ENCODE measurements at regions not wholly inside any gene's neighbourhood (a gene's known extent, or its start where the extent isn't known, plus 50 kb on each side); places are given as distances from the start of the nearest gene placed in this dataset.
"Not testable (repeated sequence)": the region's sequence is repeated elsewhere in the genome, so short reads cannot be mapped to it uniquely, and the experiment has no call there.

DNA sequence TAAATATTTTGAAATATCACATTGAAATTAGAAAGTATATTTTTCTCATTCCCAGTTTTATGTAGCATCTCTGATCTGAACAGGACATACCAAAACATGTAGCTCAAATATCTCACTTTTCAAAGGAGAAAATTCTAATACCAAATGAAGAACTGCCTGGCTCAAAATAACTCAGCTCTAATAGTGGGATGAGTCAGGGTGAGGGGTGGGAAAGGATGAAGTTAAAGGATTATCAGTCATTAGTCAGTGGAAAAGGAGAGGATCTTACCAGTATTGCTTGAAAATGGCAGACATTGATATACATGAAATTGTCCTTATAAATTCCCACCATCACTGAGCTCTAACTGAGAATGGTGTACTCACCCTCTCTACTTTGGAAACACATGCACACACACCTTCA lies 803.2 kb downstream of the RAPGEF2 start:
- no peak for DNase-seq (ENCODE audit: low read depth in 2 of 2)
- TF ChIP-seq, protein P1, sequence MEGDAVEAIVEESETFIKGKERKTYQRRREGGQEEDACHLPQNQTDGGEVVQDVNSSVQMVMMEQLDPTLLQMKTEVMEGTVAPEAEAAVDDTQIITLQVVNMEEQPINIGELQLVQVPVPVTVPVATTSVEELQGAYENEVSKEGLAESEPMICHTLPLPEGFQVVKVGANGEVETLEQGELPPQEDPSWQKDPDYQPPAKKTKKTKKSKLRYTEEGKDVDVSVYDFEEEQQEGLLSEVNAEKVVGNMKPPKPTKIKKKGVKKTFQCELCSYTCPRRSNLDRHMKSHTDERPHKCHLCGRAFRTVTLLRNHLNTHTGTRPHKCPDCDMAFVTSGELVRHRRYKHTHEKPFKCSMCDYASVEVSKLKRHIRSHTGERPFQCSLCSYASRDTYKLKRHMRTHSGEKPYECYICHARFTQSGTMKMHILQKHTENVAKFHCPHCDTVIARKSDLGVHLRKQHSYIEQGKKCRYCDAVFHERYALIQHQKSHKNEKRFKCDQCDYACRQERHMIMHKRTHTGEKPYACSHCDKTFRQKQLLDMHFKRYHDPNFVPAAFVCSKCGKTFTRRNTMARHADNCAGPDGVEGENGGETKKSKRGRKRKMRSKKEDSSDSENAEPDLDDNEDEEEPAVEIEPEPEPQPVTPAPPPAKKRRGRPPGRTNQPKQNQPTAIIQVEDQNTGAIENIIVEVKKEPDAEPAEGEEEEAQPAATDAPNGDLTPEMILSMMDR (IDR thresholded peaks at IDR 0.05; ENCODE audit: low read depth, low read length), result no peak
- no peak overlapping the region for H3K4me3 ChIP-seq (replicated peaks in 1 of 2; ENCODE audit: low read depth in 2 of 2, low read length in 2 of 2)

GRCh38 chr4:159906517-159906916 lies 803.6 kb downstream of the RAPGEF2 start:
- no peak for DNase-seq (ENCODE audit: low read depth in 2 of 2)
- TF ChIP-seq, protein P1 (IDR thresholded peaks at IDR 0.05; ENCODE audit: low read depth, low read length), result no peak

GRCh38 chr4:159910721-159911120 lies 807.8 kb downstream of the RAPGEF2 start:
- TF ChIP-seq, protein P1 (IDR thresholded peaks at IDR 0.05; ENCODE audit: low read depth, low read length), result no peak
- H3K4me3 ChIP-seq (replicated peaks in 1 of 2; ENCODE audit: low read depth in 2 of 2, low read length in 2 of 2), result no peak overlapping the region
- no peak for DNase-seq (ENCODE audit: low read depth in 2 of 2)

More at GRCh38 chr4:159906517-159906916, 803.6 kb downstream of the RAPGEF2 start:
- no peak overlapping the region for H3K4me3 ChIP-seq (replicated peaks in 1 of 2; ENCODE audit: low read depth in 2 of 2, low read length in 2 of 2)

GRCh38 chr4:159922119-159922518 lies 819.2 kb downstream of the RAPGEF2 start:
- DNase-seq (ENCODE audit: low read depth in 2 of 2), result no peak

DNA sequence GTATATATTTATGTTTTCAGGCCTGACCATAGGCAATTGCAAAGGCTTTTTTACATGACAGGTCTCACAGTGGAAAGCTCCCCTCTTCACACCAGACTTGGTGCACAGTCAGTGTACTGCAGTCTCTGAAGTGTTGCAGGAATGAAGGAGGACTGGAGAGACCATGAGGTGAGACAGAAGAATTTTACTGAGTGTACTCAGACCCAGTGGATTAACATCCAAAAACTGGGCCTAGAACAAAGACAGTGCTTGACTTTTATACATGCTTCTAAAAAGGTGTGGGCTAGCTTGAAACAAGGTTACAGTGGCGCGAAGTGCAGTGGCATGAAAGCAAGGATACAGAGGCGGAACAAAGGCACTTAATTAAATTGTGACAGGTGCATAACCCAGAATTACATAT lies 822.9 kb downstream of the RAPGEF2 start:
- H3K4me3 ChIP-seq (replicated peaks in 1 of 2; ENCODE audit: low read depth in 2 of 2, low read length in 2 of 2), result no peak overlapping the region
- no peak for DNase-seq (ENCODE audit: low read depth in 2 of 2)
- TF ChIP-seq, protein P1 (IDR thresholded peaks at IDR 0.05; ENCODE audit: low read depth, low read length), result no peak

More at GRCh38 chr4:159922119-159922518, 819.2 kb downstream of the RAPGEF2 start:
- TF ChIP-seq, protein P1 (IDR thresholded peaks at IDR 0.05; ENCODE audit: low read depth, low read length), result no peak
- no peak overlapping the region for H3K4me3 ChIP-seq (replicated peaks in 1 of 2; ENCODE audit: low read depth in 2 of 2, low read length in 2 of 2)

- no peak overlapping the region for H3K4me3 ChIP-seq (replicated peaks in 1 of 2; ENCODE audit: low read depth in 2 of 2, low read length in 2 of 2)
- TF ChIP-seq, protein P1 (IDR thresholded peaks at IDR 0.05; ENCODE audit: low read depth, low read length), result no peak
- no peak for DNase-seq (ENCODE audit: low read depth in 2 of 2)
Observed at GRCh38 chr4:159926871-159927270, 824.0 kb downstream of the RAPGEF2 start.

DNA sequence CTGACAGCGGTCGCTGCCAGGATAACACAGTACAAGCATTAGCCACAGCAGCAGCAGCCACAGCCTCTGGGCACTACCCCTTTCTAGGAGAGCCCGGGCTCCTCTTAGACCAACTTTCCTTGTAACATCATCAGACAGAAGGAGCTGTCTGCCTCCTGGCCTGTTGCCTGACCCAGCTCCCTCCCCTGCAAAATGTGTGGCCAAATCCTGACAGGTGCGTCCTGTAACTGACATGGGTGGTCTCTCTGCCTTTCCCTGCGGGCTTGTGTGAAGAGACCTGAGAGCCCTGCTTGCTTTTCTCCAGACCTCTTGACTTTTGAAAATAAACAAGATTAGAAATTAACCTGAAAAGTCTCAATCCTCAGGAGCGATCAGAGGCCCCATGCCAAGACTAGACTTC lies 824.9 kb downstream of the RAPGEF2 start:
- H3K4me3 ChIP-seq (replicated peaks in 1 of 2; ENCODE audit: low read depth in 2 of 2, low read length in 2 of 2), result no peak overlapping the region
- DNase-seq (ENCODE audit: low read depth in 2 of 2), result no peak
- TF ChIP-seq, protein P1 (IDR thresholded peaks at IDR 0.05; ENCODE audit: low read depth, low read length), result no peak

DNA sequence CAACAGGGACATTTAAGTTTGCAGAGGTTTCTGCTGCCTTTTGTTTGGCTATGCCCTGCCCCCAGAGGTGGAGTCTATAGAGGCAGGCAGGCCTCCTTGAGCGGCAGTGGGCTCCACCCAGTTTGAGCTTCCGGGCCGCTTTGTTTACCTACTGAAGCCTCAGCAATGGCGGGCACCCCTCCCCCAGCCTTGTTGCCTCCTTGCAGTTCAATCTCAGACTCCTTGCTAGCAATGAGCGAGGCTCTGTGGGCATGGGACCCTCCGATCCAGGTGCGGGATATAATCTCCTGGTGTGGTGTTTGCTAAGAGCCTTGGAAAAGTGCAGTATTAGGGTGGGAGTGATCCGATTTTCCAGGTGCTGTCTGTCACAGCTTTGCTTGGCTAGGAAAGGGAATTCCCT lies 831.7 kb downstream of the RAPGEF2 start:
- DNase-seq (ENCODE audit: low read depth in 2 of 2); H3K4me3 ChIP-seq (replicated peaks in 1 of 2; ENCODE audit: low read depth in 2 of 2, low read length in 2 of 2): not testable (repeated sequence)
